ENCODE measurements at regions not wholly inside any gene's neighbourhood (a gene's known extent, or its start where the extent isn't known, plus 50 kb on each side); places are given as distances from the start of the nearest gene placed in this dataset.

GRCh38 chr7:17044861-17045260 lies 163.1 kb upstream of the AGR3 start (continued):
- no peak for TF ChIP-seq JUND (IDR thresholded peaks at IDR 0.05; ENCODE audit: low read length)
- TF ChIP-seq BCL11A (IDR thresholded peaks at IDR 0.05; ENCODE audit: low read depth in 2 of 2, low read length in 2 of 2), result no peak
- no peak for TF ChIP-seq TAF1 (IDR thresholded peaks at IDR 0.05; ENCODE audit: low read depth, low read length)
- no peak for TF ChIP-seq RXRA (IDR thresholded peaks at IDR 0.05; ENCODE audit: insufficient read depth, low read depth, low read length)
- no peak for TF ChIP-seq CREB1 (IDR thresholded peaks at IDR 0.05)
- TF ChIP-seq CEBPB (IDR thresholded peaks at IDR 0.05; ENCODE audit: low read depth, low read length), result no peak
